Right atrium auricular region (tissue), 2 donors: ENCODE measurements at regions not wholly inside any gene's neighbourhood (a gene's known extent, or its start where the extent isn't known, plus 50 kb on each side); places are given as distances from the start of the nearest gene placed in this dataset.
"Not testable (repeated sequence)": the region's sequence is repeated elsewhere in the genome, so short reads cannot be mapped to it uniquely, and the experiment has no call there.

Experiments used
- DNase-seq: peaks from one replicate; pipeline ENCODE4 v3.0.0-alpha.2; 2019; ENCODE audit warnings: low spot score
- H3K27ac ChIP-seq, 2 donors: fragments of 200-600 bp; sonication (generic); 1 replicate in 1 of 2; 2 replicates in 1 of 2; pipeline ENCODE4 v1.5.1; 2016 to 2019
- H3K27me3 ChIP-seq, 2 donors: fragments of 200-600 bp; sonication (generic); one replicate each; pipeline versions ENCODE4 v1.5.1 to v1.6.0; 2017 to 2019
- H3K36me3 ChIP-seq: fragments of 200-600 bp; sonication (generic); one replicate; pipeline ENCODE4 v1.5.1; 2016
- H3K4me1 ChIP-seq, 2 donors: fragments of 200-600 bp; sonication (generic); one replicate each; pipeline versions ENCODE4 v1.5.1 to v1.6.0; 2017 to 2019
- H3K4me3 ChIP-seq, 2 donors: fragments of 200-600 bp; sonication (generic); 1 replicate in 1 of 2; 2 replicates in 1 of 2; pipeline ENCODE4 v1.5.1; 2017 to 2019; ENCODE audit warnings: mild to moderate bottlenecking in 1 of 2, moderate library complexity in 1 of 2
- H3K9me3 ChIP-seq, 2 donors: fragments of 200-600 bp; sonication (generic); one replicate each; pipeline ENCODE4 v1.5.1; 2019
- TF ChIP-seq, protein P1 (sequence below), 2 donors: fragments of 200-600 bp; sonication (generic); IDR thresholded peaks; one replicate each; pipeline ENCODE4 v1.5.1; 2019; ENCODE audit warnings: antibody characterized with exemption in 2 of 2

GRCh38 chr3:106842151-106842550, 535.1 kb upstream of the CCDC54 start:
- no peaks in the 10 kb centered on the region for H3K27me3 ChIP-seq

GRCh38 chr3:106844638-106845037, 532.6 kb upstream of the CCDC54 start:
- TF ChIP-seq, protein P1, sequence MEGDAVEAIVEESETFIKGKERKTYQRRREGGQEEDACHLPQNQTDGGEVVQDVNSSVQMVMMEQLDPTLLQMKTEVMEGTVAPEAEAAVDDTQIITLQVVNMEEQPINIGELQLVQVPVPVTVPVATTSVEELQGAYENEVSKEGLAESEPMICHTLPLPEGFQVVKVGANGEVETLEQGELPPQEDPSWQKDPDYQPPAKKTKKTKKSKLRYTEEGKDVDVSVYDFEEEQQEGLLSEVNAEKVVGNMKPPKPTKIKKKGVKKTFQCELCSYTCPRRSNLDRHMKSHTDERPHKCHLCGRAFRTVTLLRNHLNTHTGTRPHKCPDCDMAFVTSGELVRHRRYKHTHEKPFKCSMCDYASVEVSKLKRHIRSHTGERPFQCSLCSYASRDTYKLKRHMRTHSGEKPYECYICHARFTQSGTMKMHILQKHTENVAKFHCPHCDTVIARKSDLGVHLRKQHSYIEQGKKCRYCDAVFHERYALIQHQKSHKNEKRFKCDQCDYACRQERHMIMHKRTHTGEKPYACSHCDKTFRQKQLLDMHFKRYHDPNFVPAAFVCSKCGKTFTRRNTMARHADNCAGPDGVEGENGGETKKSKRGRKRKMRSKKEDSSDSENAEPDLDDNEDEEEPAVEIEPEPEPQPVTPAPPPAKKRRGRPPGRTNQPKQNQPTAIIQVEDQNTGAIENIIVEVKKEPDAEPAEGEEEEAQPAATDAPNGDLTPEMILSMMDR (IDR thresholded peaks at IDR 0.05) = no peak
- H3K27me3 ChIP-seq = no peaks in the 10 kb centered on the region
- no peaks in the 10 kb centered on the region for H3K36me3 ChIP-seq
- no peak for DNase-seq
- H3K27ac ChIP-seq = no peak overlapping the region
- H3K4me3 ChIP-seq = no peak overlapping the region
- H3K9me3 ChIP-seq = no peaks in the 10 kb centered on the region
- H3K4me1 ChIP-seq = peaks cover 0 to 7% of the 10 kb centered on the region in 2 donors

More at GRCh38 chr3:106842151-106842550, 535.1 kb upstream of the CCDC54 start:
- H3K27ac ChIP-seq = no peak overlapping the region
- no peak for DNase-seq
- H3K9me3 ChIP-seq = no peaks in the 10 kb centered on the region
- TF ChIP-seq, protein P1 (IDR thresholded peaks at IDR 0.05) = no peak
- H3K36me3 ChIP-seq = no peaks in the 10 kb centered on the region
- no peak overlapping the region for H3K4me3 ChIP-seq
- H3K4me1 ChIP-seq = peaks cover 0 to 11% of the 10 kb centered on the region in 2 donors

DNA sequence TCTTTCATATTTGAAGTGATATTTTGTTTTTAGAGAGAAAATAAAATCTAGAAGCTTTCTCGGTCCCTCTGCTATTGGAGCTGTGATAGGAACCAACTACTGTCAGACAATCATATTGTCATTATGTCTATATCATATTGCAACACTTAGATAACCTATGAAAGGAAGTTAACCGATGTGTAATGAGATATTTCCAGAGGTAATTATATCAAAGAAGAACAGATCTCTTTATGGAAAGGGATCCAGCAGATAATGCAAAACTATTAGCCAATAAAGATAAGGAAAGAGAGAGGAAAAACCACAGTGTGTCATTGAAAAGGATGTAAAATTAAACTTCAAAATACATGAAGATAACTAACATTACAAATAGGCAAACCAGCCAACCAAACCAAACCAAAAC, 529.1 kb upstream of the CCDC54 start:
- Histone ChIP-seq H3K9me3 (no peaks in the 10 kb centered on the region), H3K27me3 (no peaks in the 10 kb centered on the region), H3K36me3 (no peaks in the 10 kb centered on the region), H3K4me1 (no peaks in the 10 kb centered on the region), H3K4me3 (no peak overlapping the region), H3K27ac (no peak overlapping the region)
- TF ChIP-seq, protein P1 (IDR thresholded peaks at IDR 0.05) = no peak
- DNase-seq = no peak

- H3K27me3 ChIP-seq = no peaks in the 10 kb centered on the region
- no peaks in the 10 kb centered on the region for H3K36me3 ChIP-seq
- no peaks in the 10 kb centered on the region for H3K9me3 ChIP-seq
- DNase-seq = no peak
- H3K4me1 ChIP-seq = no peaks in the 10 kb centered on the region
- H3K4me3 ChIP-seq = no peak overlapping the region
- H3K27ac ChIP-seq = no peak overlapping the region
- TF ChIP-seq, protein P1 (IDR thresholded peaks at IDR 0.05) = no peak
These were observed 526.8 kb upstream of the CCDC54 start for GRCh38 chr3:106850437-106850836.

DNA sequence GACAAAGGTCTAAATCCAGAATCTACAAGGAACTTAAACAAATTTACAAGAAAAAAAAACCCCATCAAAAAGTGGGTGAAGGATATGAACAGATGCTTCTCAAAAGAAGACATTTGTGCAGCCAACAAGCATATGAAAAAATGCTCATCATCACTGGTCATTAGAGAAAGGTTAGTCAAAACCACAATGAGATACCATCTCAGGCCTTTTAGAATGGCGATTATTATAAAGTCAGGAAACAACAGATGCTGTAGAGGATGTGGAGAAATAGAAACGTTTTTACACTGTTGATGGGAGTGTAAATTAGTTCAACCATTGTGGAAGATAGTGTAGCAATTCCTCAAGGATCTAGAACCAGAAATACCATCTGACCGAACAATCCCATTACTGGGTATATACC, 518.9 kb upstream of the CCDC54 start:
- not testable (repeated sequence) for H3K9me3 ChIP-seq, H3K4me3 ChIP-seq, H3K36me3 ChIP-seq, DNase-seq, H3K4me1 ChIP-seq, H3K27ac ChIP-seq, H3K27me3 ChIP-seq

DNA sequence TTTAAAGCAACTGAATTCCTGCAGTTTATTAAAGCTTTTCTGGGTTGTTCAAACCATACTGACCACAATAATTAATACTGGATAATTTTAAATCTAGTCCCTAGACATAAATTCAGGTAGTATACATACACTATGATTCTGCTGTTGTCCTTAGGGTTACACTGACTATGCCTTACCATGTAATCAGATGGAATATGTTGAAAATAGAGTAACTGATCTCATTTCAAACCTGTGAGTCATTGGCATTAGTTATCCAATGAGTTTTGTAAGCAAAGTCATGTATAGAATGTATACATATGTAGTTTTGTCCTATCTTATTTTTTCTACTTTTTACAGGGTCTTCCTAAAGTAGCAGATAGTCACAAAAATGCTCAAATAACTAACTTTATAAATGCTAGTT, 517.1 kb upstream of the CCDC54 start:
- Histone ChIP-seq H3K9me3 (peaks cover 0 to 6% of the 10 kb centered on the region in 2 donors), H3K4me1 (no peaks in the 10 kb centered on the region), H3K27ac (no peak overlapping the region), H3K4me3 (no peak overlapping the region), H3K36me3 (no peaks in the 10 kb centered on the region), H3K27me3 (no peaks in the 10 kb centered on the region)
- no peak for DNase-seq
- TF ChIP-seq, protein P1 (IDR thresholded peaks at IDR 0.05) = no peak
